RWPE2 (cell line): ENCODE measurements at regions not wholly inside any gene's neighbourhood (a gene's known extent, or its start where the extent isn't known, plus 50 kb on each side); places are given as distances from the start of the nearest gene placed in this dataset.

Source experiments
- ATAC-seq: fragments of 200-7000 bp; cut with Tn5 transposase; 3 replicates; pipeline ENCODE4 v1.9.1; 2021; ENCODE audit warnings: low read depth
- DNase-seq: peaks from one replicate; pipeline ENCODE4 v3.0.0-alpha.2; 2020; ENCODE audit warnings: low spot score
- H3K27ac ChIP-seq: fragments of 450-650 bp; 2 replicates; pipeline ENCODE4 v1.5.1; 2017; ENCODE audit warnings: mild to moderate bottlenecking; ENCODE audit not compliant: poor library complexity, severe bottlenecking
- H3K27me3 ChIP-seq: fragments of 250-450 bp; sonication (Bioruptor Pico); 2 replicates; pipeline ENCODE4 v1.5.1; 2021; ENCODE audit warnings: mild to moderate bottlenecking, moderate library complexity; ENCODE audit not compliant: insufficient read depth, poor library complexity, severe bottlenecking
- H3K36me3 ChIP-seq: fragments of 250-450 bp; sonication (Bioruptor Pico); 2 replicates; pipeline ENCODE4 v1.5.1; 2020; ENCODE audit warnings: low read depth, mild to moderate bottlenecking, moderate library complexity
- H3K4me1 ChIP-seq: fragments of 250-450 bp; sonication (Bioruptor Pico); 2 replicates; pipeline ENCODE4 v1.5.1; 2021; ENCODE audit warnings: mild to moderate bottlenecking, moderate library complexity; ENCODE audit not compliant: insufficient read depth, poor library complexity, severe bottlenecking
- H3K4me3 ChIP-seq: fragments of 250-450 bp; sonication (Bioruptor Pico); 2 replicates; pipeline ENCODE4 v1.5.1; 2021; ENCODE audit warnings: mild to moderate bottlenecking, moderate library complexity; ENCODE audit not compliant: severe bottlenecking
- H3K9me3 ChIP-seq: fragments of 250-450 bp; sonication (Bioruptor Pico); 2 replicates; pipeline ENCODE4 v1.5.1; 2021; ENCODE audit warnings: mild to moderate bottlenecking, moderate library complexity; ENCODE audit not compliant: severe bottlenecking
- TF ChIP-seq, protein P1 (sequence below): fragments of 450-650 bp; IDR thresholded peaks from one replicate; pipeline ENCODE4 v1.5.1; 2017; ENCODE audit warnings: mild to moderate bottlenecking, moderate library complexity; ENCODE audit not compliant: poor library complexity, severe bottlenecking

DNA sequence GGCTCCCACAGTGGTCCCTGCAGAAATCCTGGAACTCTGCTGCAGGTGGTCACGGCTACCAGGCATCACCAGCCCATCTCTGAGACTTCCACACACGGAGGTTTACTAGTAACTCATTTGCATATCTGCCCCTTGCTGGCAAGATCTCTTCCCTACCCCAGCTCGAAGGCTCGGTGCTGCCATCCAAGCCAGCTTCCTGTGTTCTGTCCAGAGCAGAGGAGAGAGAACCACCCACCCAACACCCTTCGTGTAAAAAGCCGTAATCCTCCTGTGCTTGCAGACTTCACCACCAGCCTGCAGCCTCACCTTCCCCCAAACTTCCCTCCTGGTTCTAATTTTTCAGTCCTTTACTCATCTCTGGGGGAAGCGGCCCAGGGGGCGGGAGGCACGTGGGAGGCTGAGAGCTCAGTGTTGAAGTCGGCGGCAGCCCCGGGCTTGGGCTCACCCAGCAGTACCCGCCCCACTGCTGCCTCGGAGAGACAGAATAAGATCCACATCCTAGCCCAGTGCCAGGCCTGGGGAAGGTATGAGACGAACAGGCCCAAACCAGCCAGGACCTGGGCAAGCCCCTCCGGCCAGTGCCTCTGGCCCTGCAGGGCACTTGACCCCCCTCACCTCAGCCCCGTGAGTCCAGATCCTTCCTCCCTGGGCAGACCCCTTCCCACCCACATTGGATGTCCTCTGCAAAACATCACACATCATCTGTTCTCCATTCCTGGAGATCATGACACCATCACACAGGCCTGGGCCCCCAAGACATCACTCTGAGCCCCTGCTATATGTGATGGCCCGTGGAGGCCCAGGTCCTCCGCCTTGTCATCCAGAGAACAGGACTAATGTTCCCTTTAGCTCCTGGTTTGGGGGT, 145.8 kb upstream of the ID2 start:
- Histone ChIP-seq H3K36me3 (no peaks in the 10 kb centered on the region), H3K27me3 (no peaks in the 10 kb centered on the region), H3K4me3 (no peak overlapping the region), H3K4me1 (no peaks in the 10 kb centered on the region), H3K9me3 (peaks cover 4% of the 10 kb centered on the region), H3K27ac (no peak overlapping the region)
- TF ChIP-seq, protein P1, sequence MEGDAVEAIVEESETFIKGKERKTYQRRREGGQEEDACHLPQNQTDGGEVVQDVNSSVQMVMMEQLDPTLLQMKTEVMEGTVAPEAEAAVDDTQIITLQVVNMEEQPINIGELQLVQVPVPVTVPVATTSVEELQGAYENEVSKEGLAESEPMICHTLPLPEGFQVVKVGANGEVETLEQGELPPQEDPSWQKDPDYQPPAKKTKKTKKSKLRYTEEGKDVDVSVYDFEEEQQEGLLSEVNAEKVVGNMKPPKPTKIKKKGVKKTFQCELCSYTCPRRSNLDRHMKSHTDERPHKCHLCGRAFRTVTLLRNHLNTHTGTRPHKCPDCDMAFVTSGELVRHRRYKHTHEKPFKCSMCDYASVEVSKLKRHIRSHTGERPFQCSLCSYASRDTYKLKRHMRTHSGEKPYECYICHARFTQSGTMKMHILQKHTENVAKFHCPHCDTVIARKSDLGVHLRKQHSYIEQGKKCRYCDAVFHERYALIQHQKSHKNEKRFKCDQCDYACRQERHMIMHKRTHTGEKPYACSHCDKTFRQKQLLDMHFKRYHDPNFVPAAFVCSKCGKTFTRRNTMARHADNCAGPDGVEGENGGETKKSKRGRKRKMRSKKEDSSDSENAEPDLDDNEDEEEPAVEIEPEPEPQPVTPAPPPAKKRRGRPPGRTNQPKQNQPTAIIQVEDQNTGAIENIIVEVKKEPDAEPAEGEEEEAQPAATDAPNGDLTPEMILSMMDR: no peak
- DNase-seq: peak; percentile 13
- no peak for ATAC-seq

DNA sequence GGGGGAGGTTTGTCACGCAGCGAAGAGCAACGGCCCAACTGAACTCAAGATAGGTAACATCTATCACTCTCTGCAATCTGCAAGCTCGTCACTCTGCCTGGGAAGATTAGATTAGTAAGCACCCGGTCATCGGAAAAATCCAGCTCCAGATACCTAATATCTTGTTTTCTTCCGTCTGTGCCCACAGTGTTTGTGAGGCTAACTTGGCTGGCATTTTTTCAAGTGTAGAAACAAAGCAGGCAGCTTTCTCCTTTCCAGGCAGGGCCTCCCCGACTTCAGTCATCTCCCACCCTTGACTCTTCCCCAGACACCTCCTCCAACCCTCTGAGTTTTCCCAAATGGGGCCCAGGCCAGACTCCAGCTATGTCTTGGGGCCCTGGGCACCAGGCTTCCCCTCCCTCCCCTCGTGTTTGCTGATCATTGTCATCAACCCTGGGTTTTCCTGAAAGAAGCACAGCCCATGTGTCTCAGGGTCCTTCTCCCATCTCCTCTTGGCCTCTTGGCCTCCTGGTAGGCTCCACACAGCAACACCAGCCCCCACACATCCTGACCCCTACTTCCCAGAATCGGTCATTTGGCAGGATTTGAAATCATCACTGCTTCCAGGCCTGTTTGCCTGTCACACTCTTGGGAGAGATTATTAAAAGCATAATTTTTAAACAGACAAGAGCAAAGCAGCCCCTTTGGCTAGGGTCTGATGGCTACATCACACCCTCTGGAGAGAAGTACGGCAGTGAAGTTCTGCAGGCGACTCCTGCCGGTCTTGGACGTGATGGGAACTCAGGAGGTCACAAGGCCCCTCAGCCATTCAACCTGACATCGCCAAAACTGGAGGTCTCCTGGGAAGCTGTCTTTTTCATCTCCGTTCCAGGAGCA, 144.9 kb upstream of the ID2 start:
- Histone ChIP-seq H3K4me3 (no peak overlapping the region), H3K4me1 (no peaks in the 10 kb centered on the region), H3K27me3 (no peaks in the 10 kb centered on the region), H3K27ac (no peak overlapping the region), H3K36me3 (no peaks in the 10 kb centered on the region), H3K9me3 (no peaks in the 10 kb centered on the region)
- ATAC-seq (no peak), DNase-seq (peak; percentile 15)
- TF ChIP-seq, protein P1: no peak

DNA sequence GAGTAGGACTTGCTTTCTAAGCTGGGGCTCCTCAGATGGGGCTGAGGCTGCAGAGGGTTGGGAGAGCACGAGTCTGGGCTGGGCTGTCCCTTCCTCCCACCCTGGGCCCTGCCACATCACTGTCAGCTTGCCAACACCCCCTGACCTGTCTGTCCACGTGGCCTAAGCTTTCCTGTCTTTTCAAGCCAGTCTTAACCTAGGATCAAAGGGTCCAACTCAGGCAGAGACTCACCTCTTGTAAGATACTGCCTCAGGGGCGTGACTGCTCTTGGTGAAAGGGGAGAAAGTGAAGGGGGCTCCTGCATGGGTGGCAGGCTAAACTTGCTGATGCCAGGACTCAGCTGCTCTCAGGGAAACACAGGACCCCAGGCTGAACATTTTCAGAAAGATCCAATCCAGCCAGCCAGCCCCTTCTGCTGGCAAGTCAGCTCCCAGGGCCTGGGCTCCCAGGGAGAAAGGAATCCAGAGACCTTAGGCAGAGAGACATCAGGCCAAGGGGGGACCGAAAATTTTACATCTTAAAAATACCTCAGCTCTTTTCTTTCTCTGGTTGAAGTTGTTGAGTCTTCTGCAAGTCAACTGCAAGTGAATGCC, 144.2 kb upstream of the ID2 start:
- Histone ChIP-seq H3K4me3 (no peak overlapping the region), H3K27me3 (no peaks in the 10 kb centered on the region), H3K4me1 (no peaks in the 10 kb centered on the region), H3K36me3 (no peaks in the 10 kb centered on the region), H3K27ac (no peak overlapping the region), H3K9me3 (no peaks in the 10 kb centered on the region)
- no peak for ATAC-seq
- peak; percentile 19 for DNase-seq
- TF ChIP-seq, protein P1: no peak

DNA sequence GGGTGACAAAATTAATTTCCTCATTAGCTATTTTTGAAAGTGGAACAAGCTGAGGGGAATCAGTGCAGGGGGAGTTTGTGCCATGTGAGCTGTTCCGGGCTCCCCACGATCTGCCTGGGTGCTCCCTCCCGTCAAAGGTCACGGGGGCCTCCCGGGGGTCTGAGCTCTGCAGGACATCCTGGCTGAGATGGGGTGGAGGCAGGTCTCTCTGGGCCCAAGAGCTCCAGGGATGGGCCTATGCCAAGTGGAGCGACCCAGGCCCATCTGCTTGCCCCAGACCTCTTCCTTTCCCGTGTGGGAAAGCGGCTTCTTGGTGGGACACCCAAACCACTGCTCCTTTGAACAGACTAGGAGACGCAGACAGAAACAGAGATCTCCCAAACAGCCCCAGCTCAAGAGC, 143.3 kb upstream of the ID2 start:
- Histone ChIP-seq H3K27ac (no peak overlapping the region), H3K9me3 (no peaks in the 10 kb centered on the region), H3K4me1 (no peaks in the 10 kb centered on the region), H3K27me3 (no peaks in the 10 kb centered on the region), H3K4me3 (no peak overlapping the region), H3K36me3 (no peaks in the 10 kb centered on the region)
- TF ChIP-seq, protein P1: no peak
- DNase-seq: peak; percentile 35
- ATAC-seq: no peak
